Astrocyte (in vitro differentiated cells and primary cell): ENCODE measurements at regions not wholly inside any gene's neighbourhood (a gene's known extent, or its start where the extent isn't known, plus 50 kb on each side); places are given as distances from the start of the nearest gene placed in this dataset.

Experiments used
- DNase-seq: peaks from one replicate; pipeline ENCODE4 v3.0.0-alpha.2; 2010; ENCODE audit warnings: low read depth
- FAIRE-seq: peaks from 2 replicates; lab custom pipeline; 2011; peaks lifted over from hg19 to GRCh38; lab: Jason Lieb, UNC
- H2AFZ ChIP-seq: 2 replicates; pipeline ENCODE4 v1.6.0; 2012; ENCODE audit warnings: low read depth, low read length, inconsistent platforms
- H3K27ac ChIP-seq: 2 replicates; pipeline ENCODE4 v1.5.1; 2011; ENCODE audit warnings: low read depth, low read length, inconsistent platforms
- H3K27me3 ChIP-seq: 2 replicates; pipeline ENCODE4 v1.6.0; 2011; ENCODE audit warnings: low read length, inconsistent platforms; ENCODE audit not compliant: insufficient read depth
- H3K36me3 ChIP-seq: 2 replicates; pipeline ENCODE4 v1.5.1; 2011; ENCODE audit warnings: low read length, inconsistent platforms; ENCODE audit not compliant: insufficient read depth
- H3K4me1 ChIP-seq: 2 replicates; pipeline ENCODE4 v1.5.1; 2011; ENCODE audit warnings: low read length, inconsistent platforms; ENCODE audit not compliant: insufficient read depth
- H3K4me2 ChIP-seq: 2 replicates; pipeline ENCODE4 v1.6.0; 2012; ENCODE audit warnings: low read length, inconsistent platforms
- H3K4me3 ChIP-seq: 2 replicates; pipeline ENCODE4 v1.5.1; 2011; ENCODE audit warnings: low read depth, mild to moderate bottlenecking, low read length, inconsistent platforms; ENCODE audit not compliant: insufficient read depth
- H3K79me2 ChIP-seq: 2 replicates; pipeline ENCODE4 v1.6.0; 2012; ENCODE audit warnings: mild to moderate bottlenecking, low read length, inconsistent platforms; ENCODE audit not compliant: insufficient read depth
- H3K9ac ChIP-seq: 2 replicates; pipeline ENCODE4 v1.6.0; 2012; ENCODE audit warnings: mild to moderate bottlenecking, low read length, inconsistent platforms
- H3K9me3 ChIP-seq: 2 replicates; pipeline ENCODE4 v1.5.1; 2012; ENCODE audit warnings: low read depth, mild to moderate bottlenecking, low read length, inconsistent platforms; ENCODE audit not compliant: insufficient read depth
- H4K20me1 ChIP-seq: 2 replicates; pipeline ENCODE4 v1.6.0; 2012; ENCODE audit warnings: low read length, inconsistent platforms; ENCODE audit not compliant: insufficient read depth
- H3K27ac Mint-ChIP-seq: one replicate; pipeline ENCODE4 v1.8.0; 2021; ENCODE audit warnings: mild to moderate bottlenecking, mixed read lengths; ENCODE audit not compliant: unreplicated experiment
- H3K27me3 Mint-ChIP-seq: one replicate; pipeline ENCODE4 v1.8.0; 2021; ENCODE audit warnings: low read depth, mixed read lengths; ENCODE audit not compliant: unreplicated experiment
- H3K36me3 Mint-ChIP-seq: one replicate; pipeline ENCODE4 v1.8.0; 2021; ENCODE audit warnings: low read depth, mixed read lengths; ENCODE audit not compliant: unreplicated experiment
- H3K4me1 Mint-ChIP-seq: one replicate; pipeline ENCODE4 v1.8.0; 2021; ENCODE audit warnings: low read depth, mixed read lengths; ENCODE audit not compliant: unreplicated experiment
- H3K4me3 Mint-ChIP-seq: one replicate; pipeline ENCODE4 v1.8.0; 2021; ENCODE audit warnings: mild to moderate bottlenecking, moderate library complexity, mixed read lengths; ENCODE audit not compliant: unreplicated experiment
- H3K9me3 Mint-ChIP-seq: one replicate; pipeline ENCODE4 v1.8.0; 2021; ENCODE audit warnings: mild to moderate bottlenecking, mixed read lengths; ENCODE audit not compliant: unreplicated experiment
- EZH2 ChIP-seq: IDR thresholded peaks from 2 replicates; pipeline ENCODE4 v1.6.1; 2012; ENCODE audit warnings: mild to moderate bottlenecking, low read length, inconsistent platforms; ENCODE audit not compliant: insufficient read depth
- TF ChIP-seq, protein P1 (sequence below): IDR thresholded peaks from 2 replicates; pipeline ENCODE4 v1.5.1; 2011; ENCODE audit warnings: low read depth, mild to moderate bottlenecking, inconsistent platforms, low read length, moderate library complexity; ENCODE audit not compliant: insufficient read depth

DNA sequence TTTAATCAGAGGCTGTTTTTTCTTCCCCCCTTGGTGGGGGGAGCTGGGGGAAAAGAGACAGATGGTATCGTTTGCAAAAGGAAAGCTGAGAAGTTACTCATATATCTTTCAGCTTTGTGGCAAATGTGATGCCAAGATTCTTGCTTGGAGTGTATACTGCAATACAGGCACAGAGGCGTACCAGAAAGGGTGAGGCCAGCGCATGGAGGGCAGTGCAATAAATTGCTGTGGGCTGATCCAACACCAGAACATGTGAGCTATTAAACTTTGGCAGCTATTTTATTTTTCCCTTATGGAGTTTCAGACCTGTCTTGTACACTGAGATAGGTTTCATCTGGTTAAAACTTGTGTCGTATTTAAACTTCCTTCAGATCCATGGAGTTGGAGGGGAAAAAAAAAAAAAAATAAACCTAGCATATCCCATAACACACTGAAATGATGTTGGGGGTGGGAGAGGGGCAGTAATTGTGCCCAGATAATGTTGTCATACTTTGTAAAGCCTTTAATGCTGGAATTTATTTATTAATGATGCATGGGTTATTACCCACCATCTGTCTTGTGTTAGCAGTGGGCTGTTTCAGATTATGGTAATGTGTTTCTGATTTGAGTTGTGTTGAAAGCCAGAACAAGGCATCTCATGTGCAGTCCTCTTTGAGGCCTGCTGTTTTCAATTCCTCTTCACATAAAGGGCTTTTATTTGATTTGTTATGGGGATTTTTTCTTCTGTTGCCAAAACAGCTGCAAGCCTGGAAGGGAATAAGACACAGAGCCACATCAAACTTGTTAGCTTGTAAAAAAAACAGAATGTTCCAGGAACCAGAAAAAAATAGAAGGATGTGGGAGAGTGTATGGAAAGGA is 891.3 kb downstream of the TLE1 start:
- H3K4me3 Mint-ChIP-seq = no peak overlapping the region
- H3K27me3 ChIP-seq = no peaks in the 10 kb centered on the region
- H3K9me3 Mint-ChIP-seq = peaks cover 1% of the 10 kb centered on the region
- H2AFZ ChIP-seq = no peak overlapping the region
- H3K4me3 ChIP-seq = no peak overlapping the region
- no peak overlapping the region for H3K27ac Mint-ChIP-seq
- H3K4me1 ChIP-seq = no peaks in the 10 kb centered on the region
- TF ChIP-seq, protein P1, sequence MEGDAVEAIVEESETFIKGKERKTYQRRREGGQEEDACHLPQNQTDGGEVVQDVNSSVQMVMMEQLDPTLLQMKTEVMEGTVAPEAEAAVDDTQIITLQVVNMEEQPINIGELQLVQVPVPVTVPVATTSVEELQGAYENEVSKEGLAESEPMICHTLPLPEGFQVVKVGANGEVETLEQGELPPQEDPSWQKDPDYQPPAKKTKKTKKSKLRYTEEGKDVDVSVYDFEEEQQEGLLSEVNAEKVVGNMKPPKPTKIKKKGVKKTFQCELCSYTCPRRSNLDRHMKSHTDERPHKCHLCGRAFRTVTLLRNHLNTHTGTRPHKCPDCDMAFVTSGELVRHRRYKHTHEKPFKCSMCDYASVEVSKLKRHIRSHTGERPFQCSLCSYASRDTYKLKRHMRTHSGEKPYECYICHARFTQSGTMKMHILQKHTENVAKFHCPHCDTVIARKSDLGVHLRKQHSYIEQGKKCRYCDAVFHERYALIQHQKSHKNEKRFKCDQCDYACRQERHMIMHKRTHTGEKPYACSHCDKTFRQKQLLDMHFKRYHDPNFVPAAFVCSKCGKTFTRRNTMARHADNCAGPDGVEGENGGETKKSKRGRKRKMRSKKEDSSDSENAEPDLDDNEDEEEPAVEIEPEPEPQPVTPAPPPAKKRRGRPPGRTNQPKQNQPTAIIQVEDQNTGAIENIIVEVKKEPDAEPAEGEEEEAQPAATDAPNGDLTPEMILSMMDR = no peak
- no peak for TF ChIP-seq EZH2
- no peaks in the 10 kb centered on the region for H3K36me3 ChIP-seq
- H3K4me1 Mint-ChIP-seq = no peaks in the 10 kb centered on the region
- DNase-seq (peak; percentile 47), FAIRE-seq (no peak)
- H3K9ac ChIP-seq = no peak overlapping the region
- no peak overlapping the region for H3K27ac ChIP-seq
- peaks cover 2% of the 10 kb centered on the region for H3K27me3 Mint-ChIP-seq
- no peaks in the 10 kb centered on the region for H3K79me2 ChIP-seq
- no peaks in the 10 kb centered on the region for H3K9me3 ChIP-seq
- H4K20me1 ChIP-seq = no peaks in the 10 kb centered on the region
- no peak overlapping the region for H3K4me2 ChIP-seq
- no peaks in the 10 kb centered on the region for H3K36me3 Mint-ChIP-seq

DNA sequence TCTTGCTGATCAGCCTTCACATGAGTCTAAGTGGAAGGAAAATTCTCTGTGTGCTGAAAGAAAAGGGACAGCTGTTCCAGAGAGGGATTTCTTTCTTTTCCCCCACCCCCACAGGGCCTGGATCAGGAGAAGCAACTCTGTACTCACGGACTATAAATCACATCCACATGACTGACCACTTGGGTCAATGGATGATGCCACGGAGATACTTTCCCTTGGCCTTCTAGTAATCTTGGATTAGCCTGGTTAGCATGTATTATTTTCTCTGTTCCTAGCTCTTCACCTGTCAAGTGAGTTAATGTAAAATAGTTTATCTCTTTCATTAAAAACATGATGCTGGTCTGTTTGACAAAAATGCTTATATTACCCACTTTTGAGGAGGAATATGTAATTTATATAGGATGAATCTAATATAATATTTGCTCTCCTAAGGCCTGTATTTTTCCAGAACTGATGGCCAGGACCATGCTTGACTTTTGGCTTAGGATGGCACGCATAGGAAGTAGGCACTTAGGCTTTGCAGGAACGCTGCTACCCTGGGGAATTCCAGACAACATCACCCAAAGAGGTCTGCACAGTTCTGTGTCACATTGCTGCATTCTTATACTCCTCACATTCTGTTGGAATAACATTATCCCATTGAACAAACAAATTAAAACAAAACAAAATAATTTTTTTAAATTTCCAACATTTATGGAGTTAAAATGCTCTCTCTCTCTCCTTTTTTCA is 892.1 kb downstream of the TLE1 start:
- Histone ChIP-seq H3K36me3 (no peaks in the 10 kb centered on the region), H3K4me3 (no peak overlapping the region), H3K79me2 (no peaks in the 10 kb centered on the region), H2AFZ (no peak overlapping the region), H3K4me2 (no peak overlapping the region), H3K27ac (no peak overlapping the region), H3K27me3 (no peaks in the 10 kb centered on the region), H4K20me1 (no peaks in the 10 kb centered on the region), H3K4me1 (no peaks in the 10 kb centered on the region), H3K9me3 (no peaks in the 10 kb centered on the region), H3K9ac (no peak overlapping the region)
- FAIRE-seq = no peak
- no peaks in the 10 kb centered on the region for H3K4me1 Mint-ChIP-seq
- no peak for TF ChIP-seq EZH2
- TF ChIP-seq, protein P1 = no peak
- peaks cover 1% of the 10 kb centered on the region for H3K9me3 Mint-ChIP-seq
- H3K4me3 Mint-ChIP-seq = no peak overlapping the region
- no peak for DNase-seq
- no peaks in the 10 kb centered on the region for H3K36me3 Mint-ChIP-seq
- H3K27ac Mint-ChIP-seq = no peak overlapping the region
- peaks cover 2% of the 10 kb centered on the region for H3K27me3 Mint-ChIP-seq
